Fibroblast of the aortic adventitia (primary cell): ENCODE measurements at regions not wholly inside any gene's neighbourhood (a gene's known extent, or its start where the extent isn't known, plus 50 kb on each side); places are given as distances from the start of the nearest gene placed in this dataset.

Experiments used
- DNase-seq: peaks from one replicate; pipeline ENCODE4 v3.0.0-alpha.2; 2010; ENCODE audit warnings: low read depth
- H3K4me3 ChIP-seq: 2 replicates; pipeline ENCODE4 v1.5.1; 2011; ENCODE audit warnings: low read depth, mild to moderate bottlenecking, control low read depth, low read length, moderate library complexity
- TF ChIP-seq, protein P1 (sequence below): IDR thresholded peaks from 2 replicates; pipeline ENCODE4 v1.5.1; 2011; ENCODE audit warnings: mild to moderate bottlenecking, low read length, control low read depth, inconsistent platforms; ENCODE audit not compliant: insufficient read depth

DNA sequence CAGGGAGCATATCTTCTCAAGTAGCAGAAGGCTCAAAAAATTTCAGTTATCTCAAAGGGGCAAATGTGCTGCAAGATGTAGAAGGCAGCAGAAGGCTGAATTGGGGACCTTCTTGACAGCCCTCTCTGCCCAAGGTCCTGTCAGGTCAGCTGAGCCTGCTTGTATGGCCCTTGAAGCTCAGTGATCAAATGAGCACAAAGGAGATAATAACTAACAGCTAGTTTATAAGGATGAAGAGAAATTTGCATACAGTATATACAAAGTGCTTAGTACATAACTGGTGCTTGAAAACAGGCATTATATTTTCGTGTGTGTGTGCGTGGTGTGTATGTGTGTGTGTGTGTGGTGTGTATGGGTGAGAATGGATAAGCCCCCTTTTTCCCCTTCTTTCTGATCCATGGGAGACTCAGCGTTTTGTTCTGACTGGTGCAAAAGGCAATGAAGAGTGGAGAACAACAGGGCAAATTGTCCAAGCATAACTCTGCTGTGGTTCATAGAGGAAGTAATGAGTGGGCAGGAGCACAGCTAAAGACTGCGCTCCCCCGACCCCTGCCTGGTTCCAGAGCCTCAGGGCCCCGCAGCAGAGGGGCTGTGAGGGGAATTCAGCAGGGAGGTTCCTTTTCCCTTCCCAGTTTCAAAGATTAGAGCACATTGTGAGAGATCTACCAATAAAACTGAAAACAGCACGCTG is 356.8 kb upstream of the NR2F2 start:
- no peak for DNase-seq
- TF ChIP-seq, protein P1, sequence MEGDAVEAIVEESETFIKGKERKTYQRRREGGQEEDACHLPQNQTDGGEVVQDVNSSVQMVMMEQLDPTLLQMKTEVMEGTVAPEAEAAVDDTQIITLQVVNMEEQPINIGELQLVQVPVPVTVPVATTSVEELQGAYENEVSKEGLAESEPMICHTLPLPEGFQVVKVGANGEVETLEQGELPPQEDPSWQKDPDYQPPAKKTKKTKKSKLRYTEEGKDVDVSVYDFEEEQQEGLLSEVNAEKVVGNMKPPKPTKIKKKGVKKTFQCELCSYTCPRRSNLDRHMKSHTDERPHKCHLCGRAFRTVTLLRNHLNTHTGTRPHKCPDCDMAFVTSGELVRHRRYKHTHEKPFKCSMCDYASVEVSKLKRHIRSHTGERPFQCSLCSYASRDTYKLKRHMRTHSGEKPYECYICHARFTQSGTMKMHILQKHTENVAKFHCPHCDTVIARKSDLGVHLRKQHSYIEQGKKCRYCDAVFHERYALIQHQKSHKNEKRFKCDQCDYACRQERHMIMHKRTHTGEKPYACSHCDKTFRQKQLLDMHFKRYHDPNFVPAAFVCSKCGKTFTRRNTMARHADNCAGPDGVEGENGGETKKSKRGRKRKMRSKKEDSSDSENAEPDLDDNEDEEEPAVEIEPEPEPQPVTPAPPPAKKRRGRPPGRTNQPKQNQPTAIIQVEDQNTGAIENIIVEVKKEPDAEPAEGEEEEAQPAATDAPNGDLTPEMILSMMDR = no peak
- H3K4me3 ChIP-seq = no peak overlapping the region

DNA sequence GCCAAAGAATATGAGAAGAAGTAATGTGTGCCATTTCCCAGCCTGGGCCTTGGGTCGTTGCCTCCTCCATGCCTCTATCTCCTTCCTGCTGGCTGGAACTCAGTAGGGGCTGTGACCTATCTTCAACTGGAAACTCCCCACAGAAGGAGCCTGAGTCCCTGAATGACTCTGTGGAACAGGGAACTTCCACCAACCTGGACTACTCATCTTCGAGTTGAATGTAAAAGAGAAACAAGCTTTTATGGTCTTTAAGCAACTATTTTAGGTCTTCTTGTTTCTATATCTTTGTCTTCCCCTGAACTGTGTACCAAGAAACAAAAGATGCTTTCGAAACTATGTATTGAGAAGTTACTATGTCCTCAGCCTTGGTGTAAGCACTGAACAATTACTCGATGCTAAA is 355.3 kb upstream of the NR2F2 start:
- no peak overlapping the region for H3K4me3 ChIP-seq
- no peak for DNase-seq
- TF ChIP-seq, protein P1 = no peak

GRCh38 chr15:95979286-95979685 is 351.2 kb upstream of the NR2F2 start:
- DNase-seq = no peak
- TF ChIP-seq, protein P1 = no peak
- no peak overlapping the region for H3K4me3 ChIP-seq

DNA sequence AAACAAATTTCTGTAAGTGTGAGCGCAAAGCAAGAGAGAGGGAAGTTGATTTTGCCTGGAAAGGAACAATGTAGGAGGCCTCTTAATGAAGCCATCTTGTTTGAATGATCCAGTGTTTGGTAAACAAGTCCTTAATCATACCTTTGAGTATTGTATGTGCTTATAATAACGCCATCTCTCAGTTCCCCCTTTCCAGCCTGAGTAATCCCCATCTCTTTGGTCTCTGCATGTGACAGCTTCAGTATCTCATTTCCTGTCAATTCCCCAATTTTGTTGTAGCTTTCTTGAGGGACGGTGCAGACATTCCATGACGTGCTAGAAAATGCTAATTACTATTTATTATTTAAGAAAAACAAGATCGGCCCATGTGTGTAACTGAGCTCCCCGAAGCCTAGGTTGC is 349.3 kb upstream of the NR2F2 start:
- no peak overlapping the region for H3K4me3 ChIP-seq
- no peak for DNase-seq
- TF ChIP-seq, protein P1 = no peak

DNA sequence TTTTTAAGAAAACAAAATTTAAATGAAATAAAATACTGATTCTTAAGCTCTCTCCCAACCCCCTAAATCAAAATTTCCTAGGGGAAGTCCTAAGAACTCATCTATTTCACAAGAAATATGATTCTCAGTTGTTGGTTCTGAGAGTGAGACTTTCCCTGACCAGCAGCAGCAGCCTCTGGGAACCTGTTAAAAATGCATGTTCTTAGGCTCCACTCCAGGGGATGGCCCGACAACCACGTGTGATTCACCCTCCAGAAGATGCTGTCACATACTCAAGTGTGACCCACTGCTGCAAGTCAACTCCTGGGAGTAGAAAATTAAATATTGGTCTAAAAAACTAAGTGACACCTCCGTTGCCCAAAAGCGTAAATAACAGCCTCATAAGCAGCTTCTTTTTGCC is 343.2 kb upstream of the NR2F2 start:
- no peak for DNase-seq
- TF ChIP-seq, protein P1 = no peak
- no peak overlapping the region for H3K4me3 ChIP-seq

GRCh38 chr15:95987886-95988573 is 342.5 kb upstream of the NR2F2 start:
- no peak for DNase-seq
- H3K4me3 ChIP-seq = no peak overlapping the region
- TF ChIP-seq, protein P1 = no peak

DNA sequence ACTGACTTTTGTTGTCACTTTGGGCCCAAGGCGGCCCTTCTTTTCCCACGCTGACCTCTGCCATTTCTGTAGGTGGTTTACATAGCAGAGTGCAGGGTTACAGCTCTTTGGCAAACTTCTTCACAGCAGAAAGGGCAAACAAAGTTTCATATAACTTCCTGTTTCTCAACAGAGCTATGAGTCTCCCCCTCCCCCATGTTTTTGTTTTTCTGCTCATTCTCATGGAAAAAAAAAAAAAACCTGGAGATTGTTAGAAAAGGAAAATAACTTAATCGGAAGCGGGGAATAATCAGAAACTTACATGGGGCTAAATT is 342.0 kb upstream of the NR2F2 start:
- DNase-seq = no peak
- no peak overlapping the region for H3K4me3 ChIP-seq
- TF ChIP-seq, protein P1 = no peak
